Bronchial epithelial cell (primary cell): ENCODE measurements at regions not wholly inside any gene's neighbourhood (a gene's known extent, or its start where the extent isn't known, plus 50 kb on each side); places are given as distances from the start of the nearest gene placed in this dataset.

Experiments used
- DNase-seq: peaks from one replicate; pipeline ENCODE4 v3.0.0-alpha.2; 2010; ENCODE audit warnings: low read depth
- FAIRE-seq: peaks from 2 replicates; lab custom pipeline; 2011; peaks lifted over from hg19 to GRCh38; lab: Jason Lieb, UNC
- H3K27me3 ChIP-seq: 2 replicates; pipeline ENCODE4 v1.5.1; 2011; ENCODE audit warnings: low read length; ENCODE audit not compliant: control insufficient read depth, insufficient read depth
- H3K36me3 ChIP-seq: 2 replicates; pipeline ENCODE4 v1.5.1; 2011; ENCODE audit warnings: low read length; ENCODE audit not compliant: control insufficient read depth, insufficient read depth
- H3K4me3 ChIP-seq: 2 replicates; pipeline ENCODE4 v1.5.1; 2011; ENCODE audit warnings: mild to moderate bottlenecking, low read depth, low read length, control low read depth
- CTCF ChIP-seq: IDR thresholded peaks from 2 replicates; pipeline ENCODE4 v1.5.1; 2011; ENCODE audit warnings: mild to moderate bottlenecking, moderate library complexity, low read length, control low read depth, inconsistent platforms; ENCODE audit not compliant: insufficient read depth, severe bottlenecking

- TF ChIP-seq CTCF = no peak
- Histone ChIP-seq H3K27me3 (no peaks in the 10 kb centered on the region), H3K4me3 (no peak overlapping the region), H3K36me3 (no peaks in the 10 kb centered on the region)
- no peak for FAIRE-seq
- DNase-seq = no peak
These were observed 651.6 kb downstream of the NPHP4 start for GRCh38 chr1:5340560-5341130.

- TF ChIP-seq CTCF = no peak
- Histone ChIP-seq H3K4me3 (no peak overlapping the region), H3K27me3 (no peaks in the 10 kb centered on the region), H3K36me3 (no peaks in the 10 kb centered on the region)
- no peak for DNase-seq
- FAIRE-seq = no peak
These were observed 653.8 kb downstream of the NPHP4 start for GRCh38 chr1:5338466-5338865.

GRCh38 chr1:5333291-5333690 lies 658.9 kb downstream of the NPHP4 start:
- no peak overlapping the region for H3K4me3 ChIP-seq
- H3K36me3 ChIP-seq = no peaks in the 10 kb centered on the region
- no peak for TF ChIP-seq CTCF
- FAIRE-seq = peak; percentile 23
- peak; percentile 4 for DNase-seq
- H3K27me3 ChIP-seq = no peaks in the 10 kb centered on the region

DNA sequence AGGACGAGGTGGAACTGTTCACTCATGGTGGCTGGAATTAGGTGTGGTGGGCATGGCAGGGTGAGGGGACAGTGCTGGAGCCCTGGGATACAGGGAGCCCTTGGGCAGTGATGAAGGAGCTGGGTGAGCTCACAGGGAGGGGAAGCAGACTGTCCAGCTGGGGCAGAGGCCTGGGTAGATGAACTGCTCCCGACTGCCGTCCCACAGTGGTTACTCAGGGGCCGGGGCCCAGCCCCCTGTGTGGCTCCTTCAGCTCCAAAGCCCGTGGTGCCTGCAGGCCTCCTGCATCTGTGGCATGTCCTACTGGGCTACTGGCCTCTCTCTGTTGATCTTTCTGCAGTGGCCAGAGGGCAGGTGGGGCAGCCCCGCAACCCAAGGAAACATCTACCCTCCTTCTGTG lies 661.1 kb downstream of the NPHP4 start:
- no peak for DNase-seq
- no peak for TF ChIP-seq CTCF
- no peak for FAIRE-seq
- no peaks in the 10 kb centered on the region for H3K36me3 ChIP-seq
- H3K27me3 ChIP-seq = no peaks in the 10 kb centered on the region
- H3K4me3 ChIP-seq = no peak overlapping the region

- no peak for DNase-seq
- Histone ChIP-seq H3K27me3 (no peaks in the 10 kb centered on the region), H3K36me3 (no peaks in the 10 kb centered on the region), H3K4me3 (no peak overlapping the region)
- TF ChIP-seq CTCF = no peak
- no peak for FAIRE-seq
These were observed 663.0 kb downstream of the NPHP4 start for GRCh38 chr1:5329068-5329739.
